Lower lobe of right lung (tissue), 2 donors: ENCODE measurements at regions not wholly inside any gene's neighbourhood (a gene's known extent, or its start where the extent isn't known, plus 50 kb on each side); places are given as distances from the start of the nearest gene placed in this dataset.
A peak's percentile ranks its signal among the peaks of the same experiment; 100 is the strongest.

ENCODE experiments used
- ATAC-seq, 2 donors: fragments of 200-7000 bp; cut with Tn5 transposase; one replicate each; pipeline ENCODE4 v1.9.1; 2020 to 2022; ENCODE audit warnings: mild to moderate bottlenecking in 2 of 2, moderate library complexity in 2 of 2
- DNase-seq: peaks from one replicate; pipeline ENCODE4 v3.0.0-alpha.2; 2020
- H3K27ac ChIP-seq: fragments of 200-600 bp; one replicate; pipeline ENCODE4 v1.8.0; 2022
- H3K27me3 ChIP-seq: fragments of 200-600 bp; one replicate; pipeline ENCODE4 v1.8.0; 2022; ENCODE audit warnings: low read depth
- H3K36me3 ChIP-seq: fragments of 200-600 bp; one replicate; pipeline ENCODE4 v1.8.0; 2022; ENCODE audit warnings: mild to moderate bottlenecking
- H3K4me1 ChIP-seq: fragments of 200-600 bp; one replicate; pipeline ENCODE4 v1.8.0; 2022
- H3K4me3 ChIP-seq: fragments of 200-600 bp; one replicate; pipeline ENCODE4 v1.8.0; 2022; ENCODE audit warnings: mild to moderate bottlenecking
- H3K9me3 ChIP-seq: fragments of 200-600 bp; one replicate; pipeline ENCODE4 v1.8.0; 2022
- intact Hi-C: fragments of 100-400 bp; cut with DNase I; formaldehyde crosslinking; loops from one replicate; pipeline ENCODE4 v1.11.0; 2022
- TF ChIP-seq, protein P1 (sequence below): fragments of 200-600 bp; IDR thresholded peaks from one replicate; pipeline ENCODE4 v1.8.0; 2022; ENCODE audit warnings: antibody characterized with exemption, mild to moderate bottlenecking
- donor health status: DM: no; HTN: yes; CAD: no; lungs with severe emphysema.

DNA sequence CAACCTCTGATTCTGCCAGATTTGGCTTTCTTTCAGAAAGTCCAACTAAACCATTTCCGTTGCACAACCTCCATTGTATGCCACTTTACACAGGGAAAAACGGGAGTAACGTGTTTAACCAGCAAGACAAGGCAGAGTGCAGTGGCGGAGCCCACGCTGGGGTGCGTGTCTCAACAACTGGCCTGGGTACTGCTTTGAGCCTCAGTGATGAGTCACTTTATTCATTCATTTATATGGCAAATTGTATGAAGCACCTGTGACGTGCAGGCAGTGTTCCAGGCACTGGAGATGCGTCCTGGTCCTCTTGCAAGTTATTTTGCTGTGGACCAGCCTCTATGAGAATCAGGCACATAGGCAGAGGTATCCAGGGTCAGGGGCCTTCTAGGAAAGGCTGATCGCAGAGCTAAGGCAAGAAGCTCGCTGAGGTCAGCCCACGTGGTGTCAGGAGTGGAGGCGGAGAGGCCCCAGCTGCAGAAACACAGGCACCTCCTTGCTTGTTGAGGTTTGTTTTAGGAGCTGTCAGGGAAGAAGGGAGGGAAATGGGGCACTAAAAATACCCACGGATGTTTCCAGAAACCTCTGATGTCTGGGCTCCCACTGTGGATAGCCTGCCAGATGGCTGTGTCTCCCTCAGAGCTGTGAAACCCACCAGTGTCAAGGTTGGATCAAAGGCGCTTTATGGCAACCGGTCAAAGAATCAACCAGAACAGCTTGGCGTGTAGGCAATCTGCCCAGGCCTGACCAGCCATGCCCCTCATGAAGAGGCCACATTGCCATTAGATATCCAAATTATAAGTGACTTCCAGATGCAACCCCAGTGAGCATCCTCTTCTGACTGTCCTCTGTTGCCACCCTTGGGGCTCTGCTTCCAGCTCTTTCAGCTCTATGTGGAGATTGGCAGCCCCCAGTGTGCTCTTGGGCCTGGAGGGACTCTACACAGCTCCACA, 157.2 kb downstream of the CD83 start:
- H3K9me3 ChIP-seq: no peaks in the 10 kb centered on the region
- peaks cover 31% of the 10 kb centered on the region for H3K4me1 ChIP-seq
- TF ChIP-seq, protein P1, sequence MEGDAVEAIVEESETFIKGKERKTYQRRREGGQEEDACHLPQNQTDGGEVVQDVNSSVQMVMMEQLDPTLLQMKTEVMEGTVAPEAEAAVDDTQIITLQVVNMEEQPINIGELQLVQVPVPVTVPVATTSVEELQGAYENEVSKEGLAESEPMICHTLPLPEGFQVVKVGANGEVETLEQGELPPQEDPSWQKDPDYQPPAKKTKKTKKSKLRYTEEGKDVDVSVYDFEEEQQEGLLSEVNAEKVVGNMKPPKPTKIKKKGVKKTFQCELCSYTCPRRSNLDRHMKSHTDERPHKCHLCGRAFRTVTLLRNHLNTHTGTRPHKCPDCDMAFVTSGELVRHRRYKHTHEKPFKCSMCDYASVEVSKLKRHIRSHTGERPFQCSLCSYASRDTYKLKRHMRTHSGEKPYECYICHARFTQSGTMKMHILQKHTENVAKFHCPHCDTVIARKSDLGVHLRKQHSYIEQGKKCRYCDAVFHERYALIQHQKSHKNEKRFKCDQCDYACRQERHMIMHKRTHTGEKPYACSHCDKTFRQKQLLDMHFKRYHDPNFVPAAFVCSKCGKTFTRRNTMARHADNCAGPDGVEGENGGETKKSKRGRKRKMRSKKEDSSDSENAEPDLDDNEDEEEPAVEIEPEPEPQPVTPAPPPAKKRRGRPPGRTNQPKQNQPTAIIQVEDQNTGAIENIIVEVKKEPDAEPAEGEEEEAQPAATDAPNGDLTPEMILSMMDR: no peak
- H3K27ac ChIP-seq: no peak overlapping the region
- no peaks in the 10 kb centered on the region for H3K36me3 ChIP-seq
- intact Hi-C loops: no loop called here
- H3K4me3 ChIP-seq: no peak overlapping the region
- DNase-seq: peak; percentile 55
- H3K27me3 ChIP-seq: no peaks in the 10 kb centered on the region
- ATAC-seq: peak; percentile 7 to 44

DNA sequence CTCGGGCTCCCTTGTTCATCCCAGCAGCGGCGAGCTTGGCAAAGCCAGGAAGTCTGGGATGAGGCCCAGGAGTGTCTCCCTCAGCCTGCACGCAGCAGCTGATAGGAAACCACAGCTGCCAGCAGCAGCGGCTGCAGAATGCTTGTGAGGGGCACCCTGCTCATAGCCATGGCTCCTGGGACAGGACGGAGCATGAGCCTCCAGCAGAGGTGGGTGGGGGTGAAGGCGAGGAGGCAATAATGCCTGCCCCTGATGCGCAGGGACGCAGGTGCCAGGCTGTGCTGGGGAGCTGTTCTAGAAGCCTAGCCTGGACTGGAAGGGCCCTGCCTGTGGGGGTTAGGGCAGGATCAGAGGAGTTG, 157.9 kb downstream of the CD83 start:
- Histone ChIP-seq H3K36me3 (no peaks in the 10 kb centered on the region), H3K4me3 (no peak overlapping the region), H3K27ac (no peak overlapping the region), H3K27me3 (no peaks in the 10 kb centered on the region), H3K9me3 (no peaks in the 10 kb centered on the region), H3K4me1 (peaks cover 31% of the 10 kb centered on the region)
- DNase-seq: no peak
- TF ChIP-seq, protein P1: no peak
- no peak for ATAC-seq
- intact Hi-C loops: no loop called here

DNA sequence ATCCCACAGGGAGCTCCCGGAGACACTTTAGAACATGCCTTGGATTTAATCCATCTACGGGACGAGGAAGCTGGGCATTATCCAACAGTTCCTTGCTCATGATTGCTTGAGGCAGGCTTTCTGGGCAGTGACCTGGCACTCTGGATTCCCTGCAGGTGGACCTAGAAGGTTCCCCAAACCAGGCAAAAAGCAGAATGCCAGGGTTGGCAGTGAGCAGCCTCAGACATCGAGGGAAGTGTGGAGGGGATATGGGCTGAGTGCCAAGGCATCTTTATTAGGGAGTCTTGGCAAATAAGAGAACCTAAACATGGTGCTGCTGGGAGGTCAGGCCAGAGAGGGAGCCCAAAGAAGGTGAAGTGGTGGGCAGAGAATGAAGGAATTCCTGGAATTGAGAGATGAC, 158.5 kb downstream of the CD83 start:
- no peak for DNase-seq
- H3K27ac ChIP-seq: no peak overlapping the region
- H3K27me3 ChIP-seq: no peaks in the 10 kb centered on the region
- H3K4me3 ChIP-seq: no peak overlapping the region
- H3K36me3 ChIP-seq: no peaks in the 10 kb centered on the region
- TF ChIP-seq, protein P1: no peak
- peaks cover 31% of the 10 kb centered on the region for H3K4me1 ChIP-seq
- intact Hi-C loops: no loop called here
- H3K9me3 ChIP-seq: no peaks in the 10 kb centered on the region
- ATAC-seq: no peak

DNA sequence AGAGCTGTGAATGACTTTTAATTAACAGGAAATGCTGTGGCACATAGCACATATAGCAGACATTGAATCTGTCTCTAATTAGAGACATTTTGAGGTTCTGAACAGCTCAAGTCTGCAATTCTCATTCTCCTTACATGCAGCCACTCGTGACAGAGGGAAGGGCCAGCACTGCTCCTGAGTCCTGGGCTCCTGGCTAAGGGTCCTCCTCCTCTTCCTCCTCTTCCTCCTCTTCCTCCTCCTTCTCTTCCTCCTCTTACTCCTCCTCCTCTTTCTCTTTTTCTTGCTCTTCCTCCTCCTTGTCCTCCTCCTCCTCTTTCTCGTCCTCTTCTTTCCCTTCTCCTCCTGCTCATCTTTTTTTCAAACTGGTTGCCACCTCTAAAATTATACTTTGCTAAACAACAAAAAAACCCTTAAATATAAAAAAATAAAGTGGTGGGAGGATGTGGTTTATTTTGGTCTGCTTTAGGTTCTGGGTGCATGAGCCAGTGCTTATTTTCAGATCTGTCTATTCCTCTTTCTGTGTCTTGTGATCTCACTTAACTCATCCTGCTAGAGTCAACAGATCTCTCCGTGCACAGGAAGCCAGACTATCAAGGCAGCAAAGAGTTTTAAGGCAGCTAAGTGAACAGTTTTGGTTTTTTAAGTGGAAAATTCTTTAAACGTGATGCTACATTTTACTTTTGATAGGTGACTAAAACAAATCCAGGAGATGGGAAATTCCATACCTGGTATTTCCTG, 159.3 kb downstream of the CD83 start:
- intact Hi-C loops: no loop called here
- H3K27me3 ChIP-seq: no peaks in the 10 kb centered on the region
- no peak overlapping the region for H3K27ac ChIP-seq
- peaks cover 27% of the 10 kb centered on the region for H3K4me1 ChIP-seq
- DNase-seq (no peak), ATAC-seq (peak in 1 of 2 donors; percentile 52)
- no peak overlapping the region for H3K4me3 ChIP-seq
- H3K36me3 ChIP-seq: no peaks in the 10 kb centered on the region
- H3K9me3 ChIP-seq: no peaks in the 10 kb centered on the region
- TF ChIP-seq, protein P1: no peak

DNA sequence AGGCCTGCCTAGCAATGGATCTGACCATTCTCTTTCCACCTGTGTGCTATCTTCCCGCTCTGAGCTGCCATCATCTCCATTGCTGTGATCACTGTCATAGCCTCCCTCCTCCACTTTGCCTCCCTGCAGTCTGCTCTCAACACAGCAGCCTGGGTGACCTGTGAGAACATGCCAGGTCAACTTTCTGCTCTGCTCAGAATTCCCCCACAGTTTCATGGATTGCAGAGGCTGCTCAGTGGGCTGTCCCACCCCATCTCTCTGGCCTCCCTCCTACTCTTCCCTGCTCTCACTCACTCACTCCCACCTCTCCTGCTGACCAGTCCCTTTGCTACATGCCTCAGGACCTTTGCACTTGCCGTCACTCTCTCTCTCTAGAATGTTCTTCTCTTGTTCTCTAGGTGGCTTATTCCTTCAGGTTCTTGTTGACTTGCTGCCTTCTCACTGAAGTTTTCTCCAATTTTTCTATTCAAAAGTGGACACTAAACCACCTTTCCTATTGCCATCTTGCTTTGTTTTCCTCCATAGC, 159.9 kb downstream of the CD83 start:
- H3K27ac ChIP-seq: no peak overlapping the region
- TF ChIP-seq, protein P1: no peak
- no peak overlapping the region for H3K4me3 ChIP-seq
- intact Hi-C loops: no loop called here
- ATAC-seq (no peak), DNase-seq (no peak)
- H3K9me3 ChIP-seq: no peaks in the 10 kb centered on the region
- no peaks in the 10 kb centered on the region for H3K27me3 ChIP-seq
- H3K36me3 ChIP-seq: no peaks in the 10 kb centered on the region
- H3K4me1 ChIP-seq: peaks cover 27% of the 10 kb centered on the region
